GM18867 (cell line): ENCODE measurements at regions not wholly inside any gene's neighbourhood (a gene's known extent, or its start where the extent isn't known, plus 50 kb on each side); places are given as distances from the start of the nearest gene placed in this dataset.

Source experiments
- ATAC-seq: cut with Tn5 transposase; IDR thresholded peaks from one replicate; pipeline ENCODE4 v1.9.1; 2021; ENCODE audit warnings: mild to moderate bottlenecking, moderate library complexity; ENCODE audit not compliant: unreplicated experiment

- no peak for ATAC-seq
Measured at GRCh38 chr11:87392665-87393064, 354.9 kb downstream of the TMEM135 start.

GRCh38 chr11:87391496-87391895 lies 353.8 kb downstream of the TMEM135 start:
- no peak for ATAC-seq

- no peak for ATAC-seq
Measured at GRCh38 chr11:87384078-87384729, 346.5 kb downstream of the TMEM135 start.

- no peak for ATAC-seq
Measured at GRCh38 chr11:87374038-87374807, 336.5 kb downstream of the TMEM135 start.
